Bronchial epithelial cell (primary cell): ENCODE measurements at regions not wholly inside any gene's neighbourhood (a gene's known extent, or its start where the extent isn't known, plus 50 kb on each side); places are given as distances from the start of the nearest gene placed in this dataset.

Experiments
- DNase-seq: peaks from one replicate; pipeline ENCODE4 v3.0.0-alpha.2; 2010; ENCODE audit warnings: low read depth
- FAIRE-seq: peaks from 2 replicates; lab custom pipeline; 2011; peaks lifted over from hg19 to GRCh38; lab: Jason Lieb, UNC
- H3K27me3 ChIP-seq: 2 replicates; pipeline ENCODE4 v1.5.1; 2011; ENCODE audit warnings: low read length; ENCODE audit not compliant: control insufficient read depth, insufficient read depth
- H3K36me3 ChIP-seq: 2 replicates; pipeline ENCODE4 v1.5.1; 2011; ENCODE audit warnings: low read length; ENCODE audit not compliant: control insufficient read depth, insufficient read depth
- H3K4me3 ChIP-seq: 2 replicates; pipeline ENCODE4 v1.5.1; 2011; ENCODE audit warnings: mild to moderate bottlenecking, low read depth, low read length, control low read depth
- TF ChIP-seq, protein P1 (sequence below): IDR thresholded peaks from 2 replicates; pipeline ENCODE4 v1.5.1; 2011; ENCODE audit warnings: mild to moderate bottlenecking, moderate library complexity, low read length, control low read depth, inconsistent platforms; ENCODE audit not compliant: insufficient read depth, severe bottlenecking

- TF ChIP-seq, protein P1, sequence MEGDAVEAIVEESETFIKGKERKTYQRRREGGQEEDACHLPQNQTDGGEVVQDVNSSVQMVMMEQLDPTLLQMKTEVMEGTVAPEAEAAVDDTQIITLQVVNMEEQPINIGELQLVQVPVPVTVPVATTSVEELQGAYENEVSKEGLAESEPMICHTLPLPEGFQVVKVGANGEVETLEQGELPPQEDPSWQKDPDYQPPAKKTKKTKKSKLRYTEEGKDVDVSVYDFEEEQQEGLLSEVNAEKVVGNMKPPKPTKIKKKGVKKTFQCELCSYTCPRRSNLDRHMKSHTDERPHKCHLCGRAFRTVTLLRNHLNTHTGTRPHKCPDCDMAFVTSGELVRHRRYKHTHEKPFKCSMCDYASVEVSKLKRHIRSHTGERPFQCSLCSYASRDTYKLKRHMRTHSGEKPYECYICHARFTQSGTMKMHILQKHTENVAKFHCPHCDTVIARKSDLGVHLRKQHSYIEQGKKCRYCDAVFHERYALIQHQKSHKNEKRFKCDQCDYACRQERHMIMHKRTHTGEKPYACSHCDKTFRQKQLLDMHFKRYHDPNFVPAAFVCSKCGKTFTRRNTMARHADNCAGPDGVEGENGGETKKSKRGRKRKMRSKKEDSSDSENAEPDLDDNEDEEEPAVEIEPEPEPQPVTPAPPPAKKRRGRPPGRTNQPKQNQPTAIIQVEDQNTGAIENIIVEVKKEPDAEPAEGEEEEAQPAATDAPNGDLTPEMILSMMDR, result no peak
- Histone ChIP-seq H3K36me3 (no peaks in the 10 kb centered on the region), H3K4me3 (no peak overlapping the region), H3K27me3 (peaks cover 2% of the 10 kb centered on the region)
- DNase-seq, result no peak
- no peak for FAIRE-seq
These were observed 129.2 kb upstream of the MEIS1 start for GRCh38 chr2:66305718-66306117.

DNA sequence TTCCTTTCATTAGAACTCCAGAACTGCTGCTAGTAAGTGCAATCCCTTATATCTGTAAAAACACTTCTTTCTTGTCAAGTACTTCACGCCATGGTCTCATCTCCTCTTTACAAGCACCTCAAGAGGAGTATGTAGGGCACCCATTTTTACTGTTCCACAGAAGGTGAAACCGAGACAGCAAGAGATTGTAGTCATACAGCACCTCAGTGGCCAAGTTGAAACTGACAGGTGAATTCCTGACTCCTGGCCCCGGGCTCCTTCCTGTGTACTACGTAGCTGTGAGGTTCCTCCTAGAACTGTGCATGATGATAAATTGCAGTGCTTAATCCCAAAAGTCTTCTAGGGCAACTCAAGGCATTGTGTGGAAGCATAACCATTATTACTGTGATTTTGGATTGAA is 131.5 kb upstream of the MEIS1 start:
- Histone ChIP-seq H3K36me3 (no peaks in the 10 kb centered on the region), H3K4me3 (no peak overlapping the region), H3K27me3 (peaks cover 2% of the 10 kb centered on the region)
- TF ChIP-seq, protein P1, result no peak
- DNase-seq (no peak), FAIRE-seq (no peak)

- peaks cover 2% of the 10 kb centered on the region for H3K27me3 ChIP-seq
- FAIRE-seq, result peak; percentile 47
- no peaks in the 10 kb centered on the region for H3K36me3 ChIP-seq
- TF ChIP-seq, protein P1, result no peak
- DNase-seq, result no peak
- H3K4me3 ChIP-seq, result no peak overlapping the region
These were observed 133.2 kb upstream of the MEIS1 start for GRCh38 chr2:66301767-66302140.

- FAIRE-seq, result no peak
These were observed 133.7 kb upstream of the MEIS1 start for GRCh38 chr2:66301022-66301766.

GRCh38 chr2:66283787-66284186 is 151.1 kb upstream of the MEIS1 start:
- DNase-seq (no peak), FAIRE-seq (no peak)
- H3K36me3 ChIP-seq, result no peaks in the 10 kb centered on the region
- no peaks in the 10 kb centered on the region for H3K27me3 ChIP-seq
- H3K4me3 ChIP-seq, result no peak overlapping the region
- TF ChIP-seq, protein P1, result no peak

More at GRCh38 chr2:66301022-66301766, 133.7 kb upstream of the MEIS1 start:
- peak; percentile 59 for DNase-seq
- no peaks in the 10 kb centered on the region for H3K36me3 ChIP-seq
- H3K4me3 ChIP-seq, result no peak overlapping the region
- TF ChIP-seq, protein P1, result no peak
- H3K27me3 ChIP-seq, result peaks cover 2% of the 10 kb centered on the region

DNA sequence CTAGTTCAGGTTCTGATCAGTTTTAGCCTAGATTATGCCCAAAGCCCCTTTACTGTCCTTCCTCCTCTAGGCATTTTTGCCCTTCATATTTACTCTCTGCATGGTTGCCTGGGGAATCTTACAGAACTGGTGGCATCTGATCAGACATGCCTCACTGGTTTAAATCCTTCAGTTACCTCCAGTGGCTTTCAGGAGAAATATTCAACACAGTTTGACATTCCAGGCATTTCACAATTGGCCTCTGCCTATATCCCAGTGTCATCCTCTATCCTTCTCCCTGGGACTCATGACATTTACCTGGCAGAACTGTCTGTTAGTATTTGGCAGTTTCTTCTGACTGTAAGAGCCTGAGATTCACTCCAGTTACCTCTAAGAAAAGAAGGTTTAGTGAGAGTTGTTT is 152.9 kb upstream of the MEIS1 start:
- H3K36me3 ChIP-seq, result no peaks in the 10 kb centered on the region
- H3K4me3 ChIP-seq, result no peak overlapping the region
- TF ChIP-seq, protein P1, result no peak
- FAIRE-seq, result no peak
- no peak for DNase-seq
- H3K27me3 ChIP-seq, result no peaks in the 10 kb centered on the region
